Left renal pelvis (tissue), 4 donors: ENCODE measurements at regions not wholly inside any gene's neighbourhood (a gene's known extent, or its start where the extent isn't known, plus 50 kb on each side); places are given as distances from the start of the nearest gene placed in this dataset.

ENCODE experiments used
- DNase-seq, 4 donors: peaks; one replicate each; pipeline ENCODE4 v3.0.0-alpha.2; 2013; ENCODE audit warnings: low read depth in 4 of 4, low spot score in 3 of 4

GRCh38 chr7:18354108-18355085 lies 141.2 kb upstream of the HDAC9 start:
- no peak for DNase-seq

- no peak for DNase-seq
Observed at GRCh38 chr7:18356191-18356645, 139.3 kb upstream of the HDAC9 start.

GRCh38 chr7:18357691-18358090 lies 137.9 kb upstream of the HDAC9 start:
- DNase-seq: no peak

- no peak for DNase-seq
Observed at GRCh38 chr7:18361756-18362155, 133.8 kb upstream of the HDAC9 start.

- no peak for DNase-seq
Observed at GRCh38 chr7:18363751-18364380, 131.7 kb upstream of the HDAC9 start.

GRCh38 chr7:18364396-18364795 lies 131.2 kb upstream of the HDAC9 start:
- no peak for DNase-seq

- no peak for DNase-seq
Observed at GRCh38 chr7:18366394-18366793, 129.2 kb upstream of the HDAC9 start.

- no peak for DNase-seq
Observed at GRCh38 chr7:18369011-18369410, 126.5 kb upstream of the HDAC9 start.

GRCh38 chr7:18370633-18371032 lies 124.9 kb upstream of the HDAC9 start:
- no peak for DNase-seq

- DNase-seq: no peak
Observed at GRCh38 chr7:18378989-18379605, 116.5 kb upstream of the HDAC9 start.

GRCh38 chr7:18384491-18385143 lies 110.9 kb upstream of the HDAC9 start:
- no peak for DNase-seq

GRCh38 chr7:18386607-18387006 lies 108.9 kb upstream of the HDAC9 start:
- DNase-seq: no peak

- DNase-seq: no peak
Observed at GRCh38 chr7:18387191-18387735, 108.3 kb upstream of the HDAC9 start.

GRCh38 chr7:18390535-18390907 lies 105.0 kb upstream of the HDAC9 start:
- no peak for DNase-seq

GRCh38 chr7:18393465-18394118 lies 102.0 kb upstream of the HDAC9 start:
- no peak for DNase-seq

GRCh38 chr7:18395868-18396267 lies 99.7 kb upstream of the HDAC9 start:
- no peak for DNase-seq

- no peak for DNase-seq
Observed at GRCh38 chr7:18396953-18397352, 98.6 kb upstream of the HDAC9 start.

GRCh38 chr7:18399436-18400235 lies 95.9 kb upstream of the HDAC9 start:
- DNase-seq: no peak

- no peak for DNase-seq
Observed at GRCh38 chr7:18400275-18400674, 95.3 kb upstream of the HDAC9 start.
